ENCODE measurements at regions not wholly inside any gene's neighbourhood (a gene's known extent, or its start where the extent isn't known, plus 50 kb on each side); places are given as distances from the start of the nearest gene placed in this dataset.
"Not testable (repeated sequence)": the region's sequence is repeated elsewhere in the genome, so short reads cannot be mapped to it uniquely, and the experiment has no call there.

DNA sequence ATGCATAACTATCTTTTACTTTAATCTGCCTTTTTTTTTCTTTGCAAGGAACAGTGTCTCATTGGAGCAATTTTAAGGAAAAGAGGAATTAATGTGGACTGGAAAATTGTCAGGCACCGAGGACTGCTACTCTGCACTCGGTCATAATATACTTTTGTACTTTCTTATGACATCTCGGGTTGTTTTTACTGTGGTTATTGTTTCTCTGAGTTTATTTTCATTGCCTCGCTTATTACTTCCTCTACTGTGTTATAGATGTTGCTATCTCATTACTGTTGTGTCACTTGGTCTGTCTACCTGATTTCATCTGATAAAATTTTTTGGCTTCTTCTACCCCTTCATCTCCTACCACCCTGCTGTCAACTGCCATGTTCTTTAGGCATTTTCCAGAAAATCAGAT lies 213.5 kb upstream of the POU1F1 start:
- no peak for DNase-seq (ENCODE audit: low read depth)

- no peak for DNase-seq (ENCODE audit: low read depth)
Observed at GRCh38 chr3:87488765-87489164, 212.4 kb upstream of the POU1F1 start.

DNA sequence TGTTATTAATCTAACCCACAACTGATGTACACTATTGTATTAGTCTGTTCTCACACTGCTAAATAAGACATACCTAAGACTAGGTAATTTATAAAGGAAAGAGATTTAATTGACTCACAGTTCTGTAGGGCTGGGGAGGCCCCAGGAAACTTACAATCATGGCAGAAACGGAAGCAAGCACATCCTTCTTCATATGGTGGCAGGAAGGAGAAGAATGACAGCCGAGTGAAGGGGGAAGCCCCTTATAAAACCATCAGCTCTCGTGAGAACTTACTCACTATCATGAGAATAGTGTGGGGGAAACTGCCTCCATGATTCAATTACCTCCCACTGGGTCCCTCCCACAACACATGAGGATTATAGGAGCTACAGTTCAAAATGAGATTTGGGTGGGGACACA lies 210.3 kb upstream of the POU1F1 start:
- DNase-seq (ENCODE audit: low read depth), result not testable (repeated sequence)

DNA sequence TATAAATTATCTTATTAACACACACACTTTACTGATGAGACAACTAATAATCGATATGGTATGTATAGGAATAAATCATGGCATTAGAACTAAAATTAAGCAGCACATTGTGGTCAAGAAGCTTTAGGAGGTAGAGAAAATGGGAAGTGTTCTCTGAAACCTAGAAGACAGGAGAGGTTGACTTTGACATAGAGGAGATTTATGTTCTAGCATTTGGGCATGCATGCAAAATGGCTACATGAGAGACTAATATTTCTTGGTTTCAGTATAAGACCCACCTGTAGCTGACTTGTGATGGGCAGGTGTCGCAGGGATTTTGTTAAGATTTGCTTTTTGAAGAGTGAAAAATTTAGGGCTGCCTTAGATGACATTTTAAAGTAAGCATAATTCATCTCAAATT lies 209.7 kb upstream of the POU1F1 start:
- DNase-seq (ENCODE audit: low read depth), result no peak

GRCh38 chr3:87478716-87479115 lies 202.3 kb upstream of the POU1F1 start:
- DNase-seq (ENCODE audit: low read depth), result no peak

DNA sequence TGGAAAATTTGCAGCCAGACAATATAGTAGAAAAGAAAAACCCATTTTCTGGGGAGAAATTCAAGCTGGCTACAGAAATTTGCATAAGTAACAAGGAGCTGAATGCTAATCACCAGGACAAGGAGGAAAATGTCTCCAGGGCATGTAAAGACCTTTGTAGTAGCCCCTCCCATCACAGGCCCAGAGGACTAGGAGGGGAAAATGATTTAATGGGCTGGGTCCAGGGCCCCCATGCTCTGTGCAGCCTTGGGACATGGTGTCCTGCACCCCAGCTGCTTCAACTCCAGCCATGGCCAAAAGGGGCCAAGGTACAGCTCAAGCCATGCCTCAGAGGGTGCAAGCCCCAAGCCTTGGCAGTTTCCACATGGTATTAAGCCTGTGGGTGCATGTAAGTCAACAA lies 197.6 kb upstream of the POU1F1 start:
- no peak for DNase-seq (ENCODE audit: low read depth)

DNA sequence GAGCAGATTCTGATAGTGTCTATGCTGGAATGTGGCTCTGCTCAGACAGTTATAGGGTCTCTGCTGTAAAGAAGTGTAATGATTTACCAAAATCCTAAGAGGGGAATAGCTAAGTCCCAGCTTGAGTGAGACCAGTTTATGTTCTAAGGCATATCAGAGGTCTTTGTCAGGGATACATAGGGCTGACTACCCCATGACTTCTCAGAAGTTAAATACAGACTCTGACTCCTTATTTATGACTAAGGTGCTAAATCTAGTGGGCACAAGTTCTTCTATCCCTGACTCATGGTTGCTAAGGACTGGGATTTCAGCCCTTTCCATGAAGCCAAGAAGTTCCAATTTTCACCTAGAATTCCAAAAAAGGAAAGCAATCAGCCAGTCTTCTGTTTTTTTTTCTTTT lies 192.6 kb upstream of the POU1F1 start:
- DNase-seq (ENCODE audit: low read depth), result no peak

- DNase-seq (ENCODE audit: low read depth), result no peak
Observed at GRCh38 chr3:87468235-87468634, 191.9 kb upstream of the POU1F1 start.

- DNase-seq (ENCODE audit: low read depth), result no peak
Observed at GRCh38 chr3:87462228-87462627, 185.8 kb upstream of the POU1F1 start.

DNA sequence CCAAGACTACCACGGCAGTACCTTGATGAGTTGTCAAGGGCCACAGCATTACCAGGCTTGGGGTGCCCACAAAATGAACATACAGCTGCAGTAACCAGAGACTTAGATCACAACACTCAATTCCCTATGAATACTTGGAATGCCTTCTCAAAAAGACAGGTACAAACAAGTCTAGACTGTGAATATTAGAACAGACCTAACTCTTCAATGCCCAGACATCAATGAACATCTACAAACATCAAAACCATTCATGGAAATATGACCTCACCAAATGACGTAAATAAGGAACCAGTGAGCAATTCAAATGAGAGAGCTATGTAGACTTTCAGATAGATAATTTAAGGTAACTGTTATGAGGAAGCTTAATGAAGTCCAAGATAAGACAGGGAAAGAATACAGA lies 185.1 kb upstream of the POU1F1 start:
- DNase-seq (ENCODE audit: low read depth), result no peak

GRCh38 chr3:87461036-87461435 lies 184.7 kb upstream of the POU1F1 start:
- no peak for DNase-seq (ENCODE audit: low read depth)

DNA sequence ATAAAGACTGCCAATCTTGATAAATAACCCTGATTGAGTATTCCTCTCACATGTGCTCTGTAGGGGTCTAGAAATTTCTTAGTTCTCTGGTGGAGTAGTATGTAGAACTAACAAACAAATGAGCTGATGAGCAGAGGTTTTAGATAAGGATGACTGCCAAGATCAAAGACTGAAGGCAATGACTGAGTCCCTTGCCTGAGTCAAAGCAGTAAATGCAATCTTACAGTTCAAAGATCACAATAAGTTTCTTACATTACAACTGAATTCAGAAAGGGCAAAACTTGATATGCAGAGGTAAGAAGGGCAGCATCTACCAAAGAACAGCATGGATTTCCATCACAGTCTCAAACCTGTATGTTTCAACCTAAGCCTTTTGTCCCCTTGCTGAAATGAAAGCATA lies 172.2 kb upstream of the POU1F1 start:
- no peak for DNase-seq (ENCODE audit: low read depth)

GRCh38 chr3:87446849-87447387 lies 170.5 kb upstream of the POU1F1 start:
- DNase-seq (ENCODE audit: low read depth), result no peak

- DNase-seq (ENCODE audit: low read depth), result no peak
Observed at GRCh38 chr3:87442470-87442869, 166.1 kb upstream of the POU1F1 start.

DNA sequence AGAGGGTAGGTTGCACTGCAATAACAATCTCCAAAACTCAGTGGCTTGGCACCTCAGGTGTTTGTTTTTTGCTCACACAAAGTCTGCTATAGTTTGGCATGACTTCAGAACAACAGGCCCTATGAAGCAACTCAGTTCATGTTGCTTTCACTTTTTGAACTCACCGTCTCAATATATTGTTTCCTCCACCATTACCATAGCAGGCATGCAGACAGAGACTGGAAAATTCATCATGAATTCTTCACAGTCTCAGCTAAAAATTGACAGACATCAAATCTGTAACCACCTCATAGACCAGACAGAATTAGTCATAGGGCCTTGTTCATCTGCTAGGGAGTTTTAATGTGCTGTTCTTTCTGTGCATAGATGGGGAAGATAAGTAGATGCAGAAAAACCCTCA lies 161.4 kb upstream of the POU1F1 start:
- DNase-seq (ENCODE audit: low read depth), result no peak

DNA sequence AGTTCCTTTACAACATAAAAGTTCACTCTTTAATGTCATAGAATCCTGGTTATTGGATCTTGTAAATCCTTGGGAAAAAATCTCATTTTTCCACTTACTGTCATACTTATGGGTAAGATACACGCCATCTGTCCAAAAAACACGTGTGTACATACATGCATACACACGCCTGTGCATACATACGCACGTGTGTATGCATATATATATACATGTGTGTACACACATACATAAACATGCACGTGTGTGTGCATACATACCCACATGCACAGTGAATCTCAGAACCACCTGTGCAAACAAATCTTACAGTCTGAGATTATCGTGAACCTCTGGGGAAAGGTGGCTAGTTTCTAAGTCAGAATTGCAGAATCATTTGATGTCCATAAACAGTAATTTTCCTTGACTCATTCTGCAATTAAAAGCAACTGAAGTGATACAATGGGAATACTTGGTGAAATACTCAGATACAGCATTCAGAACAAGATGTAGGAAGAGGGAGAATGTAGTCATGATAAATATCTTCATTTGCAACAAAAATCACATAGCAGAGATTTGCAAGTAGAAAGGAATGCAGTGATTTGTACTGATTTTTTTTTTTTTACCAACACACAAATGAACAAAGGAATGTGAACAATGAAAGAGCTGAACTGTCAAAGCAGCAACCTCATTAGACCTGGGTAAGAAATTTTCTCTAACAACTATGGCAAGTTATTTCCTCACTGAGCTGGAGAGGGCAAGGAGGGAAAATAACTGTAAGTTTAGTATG lies 160.6 kb upstream of the POU1F1 start:
- no peak for DNase-seq (ENCODE audit: low read depth)

DNA sequence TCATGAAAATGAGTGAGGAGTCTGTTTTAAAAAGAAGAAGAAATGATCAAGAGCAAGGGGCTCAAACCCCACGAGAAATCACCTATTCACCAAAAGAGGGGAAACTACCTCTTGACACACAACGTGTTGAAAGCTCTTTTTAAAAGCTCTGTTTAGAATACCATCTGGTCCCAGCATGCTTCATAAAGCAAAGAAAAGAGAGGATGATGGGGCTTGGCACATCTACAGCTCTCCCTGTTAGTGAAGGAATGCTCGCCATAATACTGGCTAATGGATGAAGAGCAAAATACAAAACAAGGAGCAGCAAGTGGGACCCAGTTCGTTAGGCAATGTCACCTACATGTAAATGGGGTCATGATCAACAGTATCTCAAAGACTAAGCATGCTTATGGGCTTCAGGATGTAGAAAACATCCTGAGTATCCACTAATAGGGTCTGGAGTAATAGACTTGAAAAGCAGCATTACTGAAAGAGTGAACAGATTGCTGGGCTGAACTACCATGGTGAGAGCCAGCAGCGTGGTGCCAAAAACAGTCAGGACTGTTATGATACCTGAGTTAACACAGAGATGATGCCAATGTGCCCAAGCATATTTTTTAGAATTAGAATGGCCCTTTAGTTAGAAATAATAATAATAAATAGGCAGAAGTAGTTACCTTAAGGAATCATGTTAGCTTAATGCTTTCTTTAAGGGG lies 159.7 kb upstream of the POU1F1 start:
- DNase-seq (ENCODE audit: low read depth), result no peak

DNA sequence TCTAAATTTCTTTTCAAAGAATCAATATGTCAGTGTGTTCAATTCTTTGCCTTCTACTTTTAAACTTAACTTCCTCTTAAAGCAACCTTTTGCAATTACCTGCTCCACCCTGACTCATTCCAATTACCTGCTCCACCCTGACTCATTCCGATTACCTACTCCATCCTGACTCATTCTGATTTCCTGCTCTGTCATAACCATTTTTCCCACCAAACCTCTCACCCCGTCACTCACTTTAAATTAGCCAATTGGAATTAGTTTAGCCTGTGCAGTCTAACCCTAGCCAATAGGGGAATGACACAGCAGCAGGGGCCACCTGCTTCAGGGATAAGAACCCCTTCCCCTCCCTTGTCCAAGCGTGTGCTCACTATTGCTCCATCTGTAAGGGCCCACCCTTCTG lies 157.1 kb upstream of the POU1F1 start:
- not testable (repeated sequence) for DNase-seq (ENCODE audit: low read depth)

DNA sequence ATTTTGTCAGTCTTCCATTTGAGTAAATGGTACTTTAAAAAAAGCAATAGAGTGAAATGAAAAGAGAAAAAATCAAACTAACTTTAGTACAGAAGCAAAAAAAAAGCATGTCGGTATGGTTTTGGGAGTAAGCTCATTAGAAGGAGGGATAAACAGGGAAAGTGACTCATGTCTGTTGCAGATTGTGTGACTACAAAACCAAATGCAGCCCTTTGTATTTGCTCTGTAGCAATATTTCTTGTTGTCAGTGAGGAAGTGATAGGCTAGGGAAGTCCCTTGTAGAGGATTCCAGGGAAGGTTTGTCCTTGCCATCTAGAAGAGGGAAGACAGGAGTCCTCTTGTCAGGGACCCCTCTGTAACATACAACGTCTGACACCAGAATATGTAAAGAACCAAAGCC lies 150.5 kb upstream of the POU1F1 start:
- no peak for DNase-seq (ENCODE audit: low read depth)

- no peak for DNase-seq (ENCODE audit: low read depth)
Observed at GRCh38 chr3:87425056-87425455, 148.7 kb upstream of the POU1F1 start.

- DNase-seq (ENCODE audit: low read depth), result no peak
Observed at GRCh38 chr3:87423336-87423735, 147.0 kb upstream of the POU1F1 start.

GRCh38 chr3:87422333-87422732 lies 145.9 kb upstream of the POU1F1 start:
- DNase-seq (ENCODE audit: low read depth), result no peak

- no peak for DNase-seq (ENCODE audit: low read depth)
Observed at GRCh38 chr3:87420171-87420570, 143.8 kb upstream of the POU1F1 start.

DNA sequence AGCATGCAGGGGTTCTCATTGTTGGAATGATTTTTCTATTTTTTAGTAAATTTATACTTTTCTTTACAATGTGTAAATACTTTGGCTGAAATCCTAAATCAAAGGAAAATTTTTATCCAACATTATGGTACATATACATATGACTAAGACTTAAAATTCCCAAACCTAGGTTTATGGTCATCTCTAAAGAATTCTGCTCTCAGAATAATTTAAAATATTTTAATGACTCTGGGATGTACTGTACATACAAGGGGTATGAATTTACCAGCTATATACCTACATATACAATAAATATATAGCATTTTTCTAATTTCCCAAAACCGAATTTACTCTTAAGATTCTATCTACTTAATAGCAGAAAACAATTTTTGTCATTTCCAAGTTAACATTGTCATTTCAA lies 137.9 kb upstream of the POU1F1 start:
- no peak for DNase-seq (ENCODE audit: low read depth)

Data from stimulated activated CD8-positive, alpha-beta memory T cell treated with anti-CD3 and anti-CD28 coated beads, Interleukin-12 subunit alpha, Interleukin-12 subunit beta, amount 100 ng/mL, for 1 hour (primary cell).